HepG2 (cell line): ENCODE measurements at regions not wholly inside any gene's neighbourhood (a gene's known extent, or its start where the extent isn't known, plus 50 kb on each side); places are given as distances from the start of the nearest gene placed in this dataset.

Source experiments
- ATF2 ChIP-seq: sonication (generic); formaldehyde crosslinking; IDR thresholded peaks from 2 replicates; pipeline ENCODE4 v1.4.0; 2020; ENCODE audit warnings: missing genetic modification reagents
- BHLHE40 ChIP-seq: IDR thresholded peaks from 2 replicates; pipeline ENCODE4 v1.6.1; 2011; ENCODE audit warnings: low read length, improper control_type of control experiment
- MYNN ChIP-seq: sonication (generic); formaldehyde crosslinking; IDR thresholded peaks from 2 replicates; pipeline ENCODE4 v1.4.0; 2020; ENCODE audit warnings: mild to moderate bottlenecking, low read depth, missing genetic modification reagents
- POLR2A ChIP-seq, 2 experiments: IDR thresholded peaks; 2 replicates each; pipeline ENCODE4 v1.6.1; 2011; ENCODE audit warnings: low read depth in 2 of 2, low read length in 2 of 2, mild to moderate bottlenecking in 1 of 2, moderate library complexity in 1 of 2; ENCODE audit not compliant: insufficient read depth in 1 of 2
- REXO4 ChIP-seq: sonication (generic); formaldehyde crosslinking; IDR thresholded peaks from 2 replicates; pipeline ENCODE4 v1.8.0; 2022; ENCODE audit warnings: missing genetic modification reagents, mild to moderate bottlenecking, borderline replicate concordance
- YEATS2 ChIP-seq: sonication (generic); formaldehyde crosslinking; IDR thresholded peaks from 2 replicates; pipeline ENCODE4 v1.4.0; 2020; ENCODE audit warnings: missing genetic modification reagents, borderline replicate concordance
- ZBTB20 ChIP-seq: sonication (generic); formaldehyde crosslinking; IDR thresholded peaks from 2 replicates; pipeline ENCODE4 v1.8.1; 2023; ENCODE audit warnings: missing genetic modification reagents, low read depth, mild to moderate bottlenecking, borderline replicate concordance
- ZNF318 ChIP-seq: sonication (generic); formaldehyde crosslinking; IDR thresholded peaks from 2 replicates; pipeline ENCODE4 v1.4.0; 2020; ENCODE audit warnings: mild to moderate bottlenecking, missing genetic modification reagents
- TF ChIP-seq, protein P1 (sequence below): sonication (generic); formaldehyde crosslinking; IDR thresholded peaks from 2 replicates; pipeline ENCODE4 v1.5.0; 2020; ENCODE audit warnings: mild to moderate bottlenecking, missing genetic modification reagents, moderate library complexity
- TF ChIP-seq, protein P2 (sequence below): sonication (generic); formaldehyde crosslinking; IDR thresholded peaks from 2 replicates; pipeline ENCODE4 v1.8.1; 2022; ENCODE audit warnings: mild to moderate bottlenecking, missing genetic modification reagents

DNA sequence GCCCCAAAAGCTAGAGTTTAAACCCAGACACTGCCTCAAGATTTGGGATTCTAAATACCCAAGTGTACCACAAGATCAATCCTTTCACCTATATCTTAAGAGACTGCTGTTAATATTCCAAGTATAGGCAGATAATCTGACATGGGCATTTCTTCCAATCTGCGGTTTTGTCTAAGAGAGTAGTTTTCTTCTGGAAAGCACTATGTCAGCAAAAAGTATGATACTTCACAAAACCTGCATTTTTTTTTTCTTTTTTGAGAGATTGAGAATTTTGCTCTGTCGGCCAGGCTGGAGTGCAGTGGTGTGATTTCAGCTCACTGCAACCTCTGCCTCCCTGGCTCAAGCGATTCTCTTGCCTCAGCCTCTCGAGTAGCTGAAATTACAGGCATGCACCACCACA lies 190.7 kb upstream of the TYRP1 start:
- TF ChIP-seq POLR2A (IDR thresholded peaks at IDR 0.05; ENCODE audit: insufficient read depth in 1 of 2, low read depth in 2 of 2, low read length in 2 of 2) = no peak
- TF ChIP-seq REXO4 (CRISPR knock-in tag) = no peak
- no peak for TF ChIP-seq ZNF318
- TF ChIP-seq, protein P1, sequence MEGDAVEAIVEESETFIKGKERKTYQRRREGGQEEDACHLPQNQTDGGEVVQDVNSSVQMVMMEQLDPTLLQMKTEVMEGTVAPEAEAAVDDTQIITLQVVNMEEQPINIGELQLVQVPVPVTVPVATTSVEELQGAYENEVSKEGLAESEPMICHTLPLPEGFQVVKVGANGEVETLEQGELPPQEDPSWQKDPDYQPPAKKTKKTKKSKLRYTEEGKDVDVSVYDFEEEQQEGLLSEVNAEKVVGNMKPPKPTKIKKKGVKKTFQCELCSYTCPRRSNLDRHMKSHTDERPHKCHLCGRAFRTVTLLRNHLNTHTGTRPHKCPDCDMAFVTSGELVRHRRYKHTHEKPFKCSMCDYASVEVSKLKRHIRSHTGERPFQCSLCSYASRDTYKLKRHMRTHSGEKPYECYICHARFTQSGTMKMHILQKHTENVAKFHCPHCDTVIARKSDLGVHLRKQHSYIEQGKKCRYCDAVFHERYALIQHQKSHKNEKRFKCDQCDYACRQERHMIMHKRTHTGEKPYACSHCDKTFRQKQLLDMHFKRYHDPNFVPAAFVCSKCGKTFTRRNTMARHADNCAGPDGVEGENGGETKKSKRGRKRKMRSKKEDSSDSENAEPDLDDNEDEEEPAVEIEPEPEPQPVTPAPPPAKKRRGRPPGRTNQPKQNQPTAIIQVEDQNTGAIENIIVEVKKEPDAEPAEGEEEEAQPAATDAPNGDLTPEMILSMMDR (CRISPR knock-in tag) = no peak
- TF ChIP-seq BHLHE40 = no peak
- no peak for TF ChIP-seq ZBTB20 (CRISPR knock-in tag)
- TF ChIP-seq YEATS2 (CRISPR knock-in tag) = no peak
- TF ChIP-seq, protein P2, sequence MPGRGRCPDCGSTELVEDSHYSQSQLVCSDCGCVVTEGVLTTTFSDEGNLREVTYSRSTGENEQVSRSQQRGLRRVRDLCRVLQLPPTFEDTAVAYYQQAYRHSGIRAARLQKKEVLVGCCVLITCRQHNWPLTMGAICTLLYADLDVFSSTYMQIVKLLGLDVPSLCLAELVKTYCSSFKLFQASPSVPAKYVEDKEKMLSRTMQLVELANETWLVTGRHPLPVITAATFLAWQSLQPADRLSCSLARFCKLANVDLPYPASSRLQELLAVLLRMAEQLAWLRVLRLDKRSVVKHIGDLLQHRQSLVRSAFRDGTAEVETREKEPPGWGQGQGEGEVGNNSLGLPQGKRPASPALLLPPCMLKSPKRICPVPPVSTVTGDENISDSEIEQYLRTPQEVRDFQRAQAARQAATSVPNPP (CRISPR knock-in tag) = no peak
- no peak for TF ChIP-seq ATF2
- TF ChIP-seq MYNN = no peak
